ENCODE measurements at regions not wholly inside any gene's neighbourhood (a gene's known extent, or its start where the extent isn't known, plus 50 kb on each side); places are given as distances from the start of the nearest gene placed in this dataset.

GRCh38 chr12:91964501-91964900 is 181.1 kb downstream of the BTG1 start:
- TF ChIP-seq, protein P1, sequence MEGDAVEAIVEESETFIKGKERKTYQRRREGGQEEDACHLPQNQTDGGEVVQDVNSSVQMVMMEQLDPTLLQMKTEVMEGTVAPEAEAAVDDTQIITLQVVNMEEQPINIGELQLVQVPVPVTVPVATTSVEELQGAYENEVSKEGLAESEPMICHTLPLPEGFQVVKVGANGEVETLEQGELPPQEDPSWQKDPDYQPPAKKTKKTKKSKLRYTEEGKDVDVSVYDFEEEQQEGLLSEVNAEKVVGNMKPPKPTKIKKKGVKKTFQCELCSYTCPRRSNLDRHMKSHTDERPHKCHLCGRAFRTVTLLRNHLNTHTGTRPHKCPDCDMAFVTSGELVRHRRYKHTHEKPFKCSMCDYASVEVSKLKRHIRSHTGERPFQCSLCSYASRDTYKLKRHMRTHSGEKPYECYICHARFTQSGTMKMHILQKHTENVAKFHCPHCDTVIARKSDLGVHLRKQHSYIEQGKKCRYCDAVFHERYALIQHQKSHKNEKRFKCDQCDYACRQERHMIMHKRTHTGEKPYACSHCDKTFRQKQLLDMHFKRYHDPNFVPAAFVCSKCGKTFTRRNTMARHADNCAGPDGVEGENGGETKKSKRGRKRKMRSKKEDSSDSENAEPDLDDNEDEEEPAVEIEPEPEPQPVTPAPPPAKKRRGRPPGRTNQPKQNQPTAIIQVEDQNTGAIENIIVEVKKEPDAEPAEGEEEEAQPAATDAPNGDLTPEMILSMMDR (IDR thresholded peaks at IDR 0.05), result no peak

GRCh38 chr12:91959220-91959619 is 186.4 kb downstream of the BTG1 start:
- TF ChIP-seq, protein P1 (IDR thresholded peaks at IDR 0.05), result no peak

- TF ChIP-seq, protein P1 (IDR thresholded peaks at IDR 0.05), result no peak
These were observed 186.8 kb downstream of the BTG1 start for GRCh38 chr12:91958816-91959215.

DNA sequence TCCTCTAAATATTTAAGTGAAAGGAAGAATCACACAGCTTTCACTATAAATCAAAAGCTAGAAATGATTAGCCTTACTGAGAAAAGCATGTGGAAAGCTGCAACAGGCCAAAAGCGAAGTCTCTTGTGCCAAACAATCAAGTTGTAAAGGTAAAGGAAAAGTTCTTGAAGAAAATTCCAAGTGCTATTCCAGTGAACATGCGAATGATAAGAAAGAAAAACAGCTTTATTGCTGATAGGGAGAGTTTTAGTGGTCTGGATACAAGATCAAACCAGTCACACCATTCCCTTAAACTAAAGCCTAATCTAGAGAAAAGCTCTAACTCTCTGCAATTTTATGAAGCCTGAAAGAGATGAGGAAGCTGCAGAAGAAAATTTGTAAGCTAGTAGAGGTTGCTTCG is 190.9 kb downstream of the BTG1 start:
- TF ChIP-seq, protein P1 (IDR thresholded peaks at IDR 0.05), result no peak

DNA sequence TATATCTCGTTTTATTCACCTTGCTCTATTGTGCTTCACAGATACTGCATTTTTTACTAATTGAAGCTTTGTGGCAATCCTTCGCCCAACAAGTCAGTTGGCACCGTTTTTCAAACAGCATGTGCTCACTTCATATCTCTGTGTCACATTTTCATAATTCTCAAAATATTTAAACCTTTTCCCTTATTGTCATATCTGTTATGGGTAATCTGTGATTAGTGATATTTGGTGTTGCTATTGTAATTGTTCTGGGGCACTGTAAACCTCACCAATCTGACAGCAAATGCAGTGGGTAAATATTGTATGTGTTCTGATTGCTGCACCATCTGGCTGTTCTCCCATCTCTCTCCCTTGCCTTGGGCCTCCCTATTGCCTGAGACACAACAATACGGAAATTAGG is 191.3 kb downstream of the BTG1 start:
- TF ChIP-seq, protein P1 (IDR thresholded peaks at IDR 0.05), result no peak

DNA sequence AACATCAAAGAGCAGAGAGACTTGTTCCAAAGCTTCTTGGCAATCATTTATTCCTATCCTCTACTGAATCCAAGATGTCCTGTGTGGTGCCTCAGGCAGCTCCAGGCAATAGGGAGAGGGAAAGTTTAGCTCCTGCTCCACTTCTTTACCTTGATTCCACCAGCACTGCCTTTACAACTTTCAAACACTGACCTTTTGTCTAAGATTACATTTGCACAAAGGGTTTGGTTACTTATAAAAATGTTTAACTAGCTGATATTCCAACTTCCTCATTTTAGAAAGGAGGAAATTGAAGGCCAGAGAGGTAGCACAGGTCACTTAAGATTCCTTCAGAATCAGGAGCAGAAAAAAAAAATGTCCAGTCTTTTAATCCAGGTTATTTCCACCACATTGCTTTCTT is 192.7 kb downstream of the BTG1 start:
- TF ChIP-seq, protein P1 (IDR thresholded peaks at IDR 0.05), result no peak

- TF ChIP-seq, protein P1 (IDR thresholded peaks at IDR 0.05), result no peak
These were observed 194.1 kb downstream of the BTG1 start for GRCh38 chr12:91951571-91951970.

DNA sequence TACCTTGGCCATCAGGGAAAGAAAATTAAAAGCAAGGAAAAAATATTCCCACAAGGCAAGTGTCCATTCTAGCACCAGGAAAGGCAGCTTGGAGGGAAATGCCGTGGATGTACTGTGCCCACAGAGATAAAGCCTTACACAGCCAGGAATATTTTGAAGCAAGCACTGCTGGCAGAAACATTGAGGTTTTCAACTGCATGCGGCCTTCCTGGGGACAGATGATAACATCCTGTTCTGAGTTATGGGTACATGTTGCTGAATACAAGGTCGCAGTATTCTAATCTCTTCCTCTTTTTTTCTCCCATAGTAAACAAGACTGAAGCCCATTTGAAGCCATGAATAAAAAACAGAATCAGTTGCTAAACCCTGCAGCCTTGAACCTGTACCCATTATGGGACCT is 197.1 kb downstream of the BTG1 start:
- TF ChIP-seq, protein P1 (IDR thresholded peaks at IDR 0.05), result no peak
